DOHH2 (cell line): ENCODE measurements at regions not wholly inside any gene's neighbourhood (a gene's known extent, or its start where the extent isn't known, plus 50 kb on each side); places are given as distances from the start of the nearest gene placed in this dataset.

Source experiments
- H3F3A ChIP-seq: fragments of 200-600 bp; sonication (generic), shearing (Covaris generic); 2 replicates; pipeline ENCODE4 v1.6.0; 2016; ENCODE audit warnings: antibody characterized with exemption, mild to moderate bottlenecking; ENCODE audit not compliant: control insufficient read depth, insufficient read depth
- H3K27ac ChIP-seq: fragments of 200-600 bp; sonication (generic); 2 replicates; pipeline ENCODE4 v1.5.1; 2014; ENCODE audit warnings: low read depth, mild to moderate bottlenecking, low read length, moderate library complexity
- H3K27me3 ChIP-seq: fragments of 200-600 bp; sonication (generic); 2 replicates; pipeline ENCODE4 v1.6.1; 2014; ENCODE audit warnings: mild to moderate bottlenecking, low read length, mixed read lengths; ENCODE audit not compliant: control insufficient read depth
- H3K36me3 ChIP-seq: fragments of 200-600 bp; sonication (generic); 2 replicates; pipeline ENCODE4 v1.6.1; 2014; ENCODE audit warnings: mild to moderate bottlenecking, low read length, moderate library complexity, mixed read lengths; ENCODE audit not compliant: control insufficient read depth
- H3K4me1 ChIP-seq: fragments of 200-600 bp; sonication (generic); 2 replicates; pipeline ENCODE4 v1.6.1; 2014; ENCODE audit warnings: mild to moderate bottlenecking, low read length, mixed read lengths; ENCODE audit not compliant: control insufficient read depth
- H3K4me2 ChIP-seq: fragments of 200-600 bp; sonication (generic); 2 replicates; pipeline ENCODE4 v1.6.0; 2014; ENCODE audit warnings: mild to moderate bottlenecking, low read length, moderate library complexity
- H3K4me3 ChIP-seq: fragments of 200-600 bp; sonication (generic); 2 replicates; pipeline ENCODE4 v1.5.1; 2014; ENCODE audit warnings: mild to moderate bottlenecking, low read length, mixed read lengths
- H3K79me2 ChIP-seq: fragments of 200-600 bp; sonication (generic); 2 replicates; pipeline ENCODE4 v1.6.1; 2014; ENCODE audit warnings: mild to moderate bottlenecking, low read length, mixed read lengths; ENCODE audit not compliant: control insufficient read depth
- H3K9me2 ChIP-seq: fragments of 200-600 bp; sonication (generic); replicated peaks from 2 replicates; pipeline ENCODE4 v1.6.1; 2014; ENCODE audit warnings: mild to moderate bottlenecking, low read length, mixed read lengths; ENCODE audit not compliant: control insufficient read depth
- H3K9me3 ChIP-seq: fragments of 200-600 bp; sonication (generic); 2 replicates; pipeline ENCODE4 v1.6.1; 2014; ENCODE audit warnings: antibody characterized with exemption, low read length, mixed read lengths; ENCODE audit not compliant: control insufficient read depth, insufficient read depth
- H4K20me1 ChIP-seq: fragments of 200-600 bp; sonication (generic); 2 replicates; pipeline ENCODE4 v1.6.0; 2014; ENCODE audit warnings: low read depth, mild to moderate bottlenecking, antibody characterized with exemption, low read length, moderate library complexity; ENCODE audit not compliant: control insufficient read depth, insufficient read depth
- CTCF ChIP-seq: fragments of 200-600 bp; sonication (generic); IDR thresholded peaks from one replicate; pipeline ENCODE4 v1.5.1; 2014; ENCODE audit warnings: antibody characterized with exemption, mild to moderate bottlenecking, low read depth, low read length; ENCODE audit not compliant: poor library complexity, severe bottlenecking
- EZH2phosphoT487 ChIP-seq: fragments of 200-600 bp; sonication (generic); IDR thresholded peaks from 2 replicates; pipeline ENCODE4 v1.6.1; 2017; ENCODE audit warnings: borderline replicate concordance, mild to moderate bottlenecking, antibody characterized with exemption, low read length, moderate library complexity, mixed read lengths

GRCh38 chr2:145829931-145830330 is 1310.0 kb upstream of the ZEB2 start:
- Histone ChIP-seq H3K4me3 (no peak overlapping the region), H3K79me2 (no peaks in the 10 kb centered on the region), H3K9me3 (no peaks in the 10 kb centered on the region), H3K27me3 (no peaks in the 10 kb centered on the region), H4K20me1 (no peaks in the 10 kb centered on the region), H3F3A (no peaks in the 10 kb centered on the region), H3K27ac (no peak overlapping the region), H3K36me3 (no peaks in the 10 kb centered on the region), H3K4me1 (no peaks in the 10 kb centered on the region), H3K4me2 (no peak overlapping the region), H3K9me2 (no peaks in the 10 kb centered on the region)
- no peak for TF ChIP-seq EZH2phosphoT487
- TF ChIP-seq CTCF: no peak

GRCh38 chr2:145827235-145827634 is 1307.3 kb upstream of the ZEB2 start:
- Histone ChIP-seq H3K79me2 (no peaks in the 10 kb centered on the region), H3K36me3 (no peaks in the 10 kb centered on the region), H3K27ac (no peak overlapping the region), H3K4me2 (no peak overlapping the region), H3K27me3 (no peaks in the 10 kb centered on the region), H3F3A (no peaks in the 10 kb centered on the region), H3K9me3 (no peaks in the 10 kb centered on the region), H3K4me1 (peaks cover 8% of the 10 kb centered on the region), H3K9me2 (no peaks in the 10 kb centered on the region), H4K20me1 (no peaks in the 10 kb centered on the region), H3K4me3 (no peak overlapping the region)
- TF ChIP-seq CTCF: no peak
- TF ChIP-seq EZH2phosphoT487: no peak

GRCh38 chr2:145824384-145824783 is 1304.5 kb upstream of the ZEB2 start:
- no peak for TF ChIP-seq EZH2phosphoT487
- no peak for TF ChIP-seq CTCF
- Histone ChIP-seq H3K4me3 (no peak overlapping the region), H3K9me2 (no peaks in the 10 kb centered on the region), H3K79me2 (no peaks in the 10 kb centered on the region), H3K27me3 (no peaks in the 10 kb centered on the region), H3K27ac (no peak overlapping the region), H4K20me1 (no peaks in the 10 kb centered on the region), H3F3A (no peaks in the 10 kb centered on the region), H3K9me3 (no peaks in the 10 kb centered on the region), H3K4me1 (peaks cover 8% of the 10 kb centered on the region), H3K36me3 (no peaks in the 10 kb centered on the region), H3K4me2 (no peak overlapping the region)
